ENCODE measurements at regions not wholly inside any gene's neighbourhood (a gene's known extent, or its start where the extent isn't known, plus 50 kb on each side); places are given as distances from the start of the nearest gene placed in this dataset.

GRCh38 chr20:39258253-39258652, 296.1 kb downstream of the DHX35 start:
- DNase-seq (ENCODE audit: low spot score), result no peak
- intact Hi-C loops (cut with DNase I), result no loop called here

- no peak for DNase-seq (ENCODE audit: low spot score)
- intact Hi-C loops (cut with DNase I), result no loop called here
Measured at GRCh38 chr20:39253051-39253755, 291.1 kb downstream of the DHX35 start.

DNA sequence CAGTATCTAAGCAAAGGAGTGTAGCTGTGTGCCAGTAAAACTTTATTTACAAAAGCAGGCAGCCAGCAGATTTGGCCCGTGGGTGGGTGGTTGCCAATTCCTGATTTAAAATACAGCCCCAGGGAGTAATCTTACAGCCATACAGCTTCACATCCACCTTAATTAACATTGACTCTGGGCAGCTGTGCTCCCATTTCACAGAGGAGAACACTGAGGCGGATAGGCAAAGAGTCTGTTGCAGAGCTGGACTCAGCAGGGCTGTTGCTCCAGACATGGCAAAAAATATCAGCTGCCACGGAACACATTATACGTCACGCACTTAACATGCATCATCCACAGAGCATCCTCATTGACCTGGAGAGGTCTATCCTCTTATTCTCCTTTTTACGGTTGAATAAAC, 289.9 kb downstream of the DHX35 start:
- no peak for DNase-seq (ENCODE audit: low spot score)
- intact Hi-C loops (cut with DNase I), result no loop called here

- intact Hi-C loops (cut with DNase I), result no loop called here
- DNase-seq (ENCODE audit: low spot score), result no peak
Measured at GRCh38 chr20:39249798-39250197, 287.7 kb downstream of the DHX35 start.

DNA sequence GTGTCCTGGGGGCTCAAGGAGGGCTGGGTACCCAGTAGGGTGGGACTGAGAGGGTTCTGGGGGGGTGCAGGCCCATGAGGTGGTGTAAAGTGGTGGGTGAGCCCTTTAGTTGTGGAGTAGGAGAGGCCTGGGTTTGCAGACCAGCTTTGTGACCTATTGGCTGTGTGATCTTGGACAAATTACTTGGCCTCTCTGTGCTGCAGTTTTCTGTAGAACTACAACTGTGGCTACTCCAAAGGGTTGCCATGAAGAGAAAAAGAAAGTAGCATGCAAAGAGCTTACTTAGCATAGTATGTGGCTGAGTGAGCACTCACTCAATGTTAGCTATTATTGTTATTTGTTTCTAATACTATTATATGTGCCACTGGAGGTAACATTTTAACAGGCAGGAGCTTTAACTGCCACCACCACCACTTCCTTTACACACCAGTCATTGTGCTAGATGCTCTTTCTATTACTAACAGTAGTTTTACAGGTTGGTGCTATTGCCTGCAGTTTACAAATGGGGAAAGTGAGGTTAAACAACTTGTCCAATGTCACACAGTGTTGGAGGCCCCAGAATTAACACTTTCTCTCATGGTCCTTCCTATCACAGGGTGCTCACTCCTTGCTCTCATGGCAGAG, 286.8 kb downstream of the DHX35 start:
- no peak for DNase-seq (ENCODE audit: low spot score)
- intact Hi-C loops (cut with DNase I), result no loop called here

DNA sequence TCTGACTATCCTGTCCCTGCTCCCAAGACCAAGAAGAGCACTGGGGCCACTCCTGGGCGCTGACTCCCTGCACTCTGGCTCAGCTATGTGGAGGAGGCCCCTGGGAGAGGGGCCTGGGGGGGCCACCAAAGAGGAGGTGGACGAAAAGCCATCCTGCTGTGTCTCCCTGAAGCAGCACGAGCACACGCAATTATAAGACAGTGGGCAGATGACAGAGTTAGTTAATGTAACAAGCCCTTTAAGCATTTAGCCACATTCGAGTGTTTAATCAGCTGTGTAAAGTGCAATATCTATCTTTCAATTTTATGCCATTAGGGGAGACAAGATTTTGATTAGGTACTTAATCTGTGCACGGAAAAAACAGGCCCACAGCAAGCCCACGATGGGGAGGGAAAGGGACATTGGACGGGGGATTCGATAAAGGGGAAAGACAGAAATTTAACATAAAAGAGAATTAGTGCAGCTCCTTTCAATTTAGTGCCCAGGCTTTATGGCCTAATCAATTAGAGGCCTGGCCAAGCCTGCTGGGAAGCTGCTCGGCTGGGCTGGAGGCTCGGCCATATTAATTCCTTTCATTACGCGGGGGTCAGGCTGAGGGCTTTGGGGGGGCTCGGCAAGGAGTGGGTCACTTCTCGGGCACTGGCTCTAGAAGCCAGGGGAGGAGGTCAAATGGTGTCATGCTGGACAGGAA, 286.2 kb downstream of the DHX35 start:
- no peak for DNase-seq (ENCODE audit: low spot score)

GRCh38 chr20:39246436-39246835, 284.3 kb downstream of the DHX35 start:
- no peak for DNase-seq (ENCODE audit: low spot score)

More for the DNA sequence above, 286.2 kb downstream of the DHX35 start:
- intact Hi-C loops (cut with DNase I), result no loop called here

GRCh38 chr20:39245685-39246311, 283.7 kb downstream of the DHX35 start:
- no peak for DNase-seq (ENCODE audit: low spot score)
- intact Hi-C loops (cut with DNase I), result no loop called here

More at GRCh38 chr20:39246436-39246835, 284.3 kb downstream of the DHX35 start:
- intact Hi-C loops (cut with DNase I), result no loop called here

- no peak for DNase-seq (ENCODE audit: low spot score)
- intact Hi-C loops (cut with DNase I), result no loop called here
Measured at GRCh38 chr20:39243962-39244361, 281.8 kb downstream of the DHX35 start.

GRCh38 chr20:39242614-39243013, 280.5 kb downstream of the DHX35 start:
- DNase-seq (ENCODE audit: low spot score), result no peak
- intact Hi-C loops (cut with DNase I), result no loop called here

DNA sequence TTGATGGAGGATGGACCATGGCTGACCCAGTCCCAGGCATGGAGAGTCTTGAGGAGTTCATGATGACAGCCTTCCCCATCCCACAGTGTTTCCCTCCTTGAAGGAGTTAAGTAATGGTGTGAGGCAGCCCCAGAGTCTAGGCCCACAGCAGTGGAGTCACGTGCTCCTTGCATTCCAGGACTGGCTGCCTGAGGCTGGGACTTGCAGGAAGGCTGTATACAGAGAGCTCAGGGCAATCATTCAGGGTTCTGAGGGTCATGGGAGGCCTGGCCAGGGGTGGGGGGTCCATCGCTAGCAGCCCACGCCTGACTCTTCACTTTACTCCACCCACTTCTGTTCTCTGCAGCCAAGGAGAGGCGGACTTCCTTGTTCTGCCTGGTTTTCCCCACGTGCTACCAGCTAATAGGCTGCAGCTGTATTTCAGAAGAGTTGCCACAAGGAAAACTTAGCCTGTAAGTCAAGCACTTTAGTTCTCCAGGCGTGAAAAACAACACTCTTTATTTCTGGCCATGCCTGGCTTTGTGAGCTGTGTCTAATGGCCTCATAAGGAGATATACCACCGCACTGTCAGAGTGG, 272.5 kb downstream of the DHX35 start:
- intact Hi-C loops (cut with DNase I), result no loop called here
- DNase-seq (ENCODE audit: low spot score), result no peak

GRCh38 chr20:39233755-39234154, 271.6 kb downstream of the DHX35 start:
- intact Hi-C loops (cut with DNase I), result no loop called here
- no peak for DNase-seq (ENCODE audit: low spot score)

- intact Hi-C loops (cut with DNase I), result no loop called here
- no peak for DNase-seq (ENCODE audit: low spot score)
Measured at GRCh38 chr20:39227416-39227815, 265.3 kb downstream of the DHX35 start.

- intact Hi-C loops (cut with DNase I), result no loop called here
- no peak for DNase-seq (ENCODE audit: low spot score)
Measured at GRCh38 chr20:39225978-39226377, 263.8 kb downstream of the DHX35 start.

- intact Hi-C loops (cut with DNase I), result no loop called here
- DNase-seq (ENCODE audit: low spot score), result no peak
Measured at GRCh38 chr20:39225536-39225935, 263.4 kb downstream of the DHX35 start.

DNA sequence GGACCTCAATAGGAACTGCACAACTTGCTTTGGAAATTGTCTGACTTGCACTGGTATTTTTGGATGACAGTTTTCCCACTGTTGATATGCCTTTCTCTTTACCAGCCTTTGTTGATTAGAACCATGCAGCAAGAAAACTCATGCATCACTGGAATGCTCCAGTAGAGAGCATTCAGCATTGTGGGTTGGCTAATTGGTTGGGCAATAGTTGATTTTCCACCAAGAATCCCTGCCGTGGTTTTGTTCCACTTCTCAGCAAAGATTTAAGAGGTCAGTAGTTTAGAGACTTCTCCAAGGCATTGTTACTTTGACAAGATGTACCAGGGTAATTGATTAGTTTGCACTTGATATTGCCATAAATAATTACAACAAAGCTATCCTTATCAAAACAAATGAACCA, 260.0 kb downstream of the DHX35 start:
- intact Hi-C loops (cut with DNase I), result no loop called here
- DNase-seq (ENCODE audit: low spot score), result no peak

DNA sequence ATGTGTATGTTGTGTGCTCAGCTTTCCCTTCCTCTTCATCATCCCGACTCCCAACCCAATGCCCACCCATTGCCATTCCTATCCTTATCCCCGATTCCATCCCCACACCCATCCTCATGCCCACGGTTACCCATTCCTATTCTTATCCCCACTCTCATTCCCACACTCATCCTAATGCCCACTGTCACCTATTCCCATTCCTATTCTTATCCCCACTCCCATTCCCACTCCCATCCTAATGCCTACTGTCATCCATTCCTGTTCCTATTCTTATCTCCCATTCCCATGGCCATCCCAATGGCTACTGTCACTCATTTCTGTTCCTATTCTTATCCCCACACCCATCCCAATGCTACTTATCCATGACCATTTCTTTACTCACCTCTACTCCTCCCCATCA, 254.1 kb downstream of the DHX35 start:
- DNase-seq (ENCODE audit: low spot score), result no peak
- intact Hi-C loops (cut with DNase I), result no loop called here

DNA sequence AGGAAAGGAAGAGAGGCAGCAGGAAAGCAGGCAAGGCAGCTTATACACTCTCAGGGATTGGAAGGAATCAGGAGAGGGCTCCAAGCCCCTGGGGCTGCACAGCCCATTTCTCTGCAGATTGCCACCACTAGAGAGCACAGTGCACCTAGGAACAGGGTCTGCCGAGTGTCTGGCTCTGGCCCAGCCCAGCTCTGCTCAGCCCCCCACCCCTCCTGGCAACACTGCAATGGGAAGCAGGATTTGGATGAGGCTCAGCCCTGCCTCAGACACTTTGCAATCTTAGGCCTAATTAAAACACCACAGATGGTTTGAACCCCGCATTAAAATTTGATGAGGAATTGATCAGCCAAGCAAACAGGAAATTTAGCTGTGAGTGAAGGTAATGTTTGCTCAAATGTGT, 252.7 kb downstream of the DHX35 start:
- intact Hi-C loops (cut with DNase I), result no loop called here
- no peak for DNase-seq (ENCODE audit: low spot score)

- no peak for DNase-seq (ENCODE audit: low spot score)
- intact Hi-C loops (cut with DNase I), result no loop called here
Measured at GRCh38 chr20:39213476-39214145, 251.5 kb downstream of the DHX35 start.
